ENCODE measurements at regions not wholly inside any gene's neighbourhood (a gene's known extent, or its start where the extent isn't known, plus 50 kb on each side); places are given as distances from the start of the nearest gene placed in this dataset.
"Not testable (repeated sequence)": the region's sequence is repeated elsewhere in the genome, so short reads cannot be mapped to it uniquely, and the experiment has no call there.

GRCh38 chr1:143884932-143885574, 86.7 kb downstream of the FAM72C start:
- H3K27me3 ChIP-seq (ENCODE audit: control insufficient read depth, insufficient read depth, low read length, poor library complexity, severe bottlenecking); H3K4me1 ChIP-seq (ENCODE audit: control insufficient read depth, insufficient read depth, low read length); H3K9me3 Mint-ChIP-seq; H3K4me3 ChIP-seq (ENCODE audit: low read length); H3K36me3 Mint-ChIP-seq (ENCODE audit: low read depth); H3K27me3 Mint-ChIP-seq (ENCODE audit: insufficient read depth); H3K9me3 ChIP-seq (ENCODE audit: control insufficient read depth, low read length); H3K27ac Mint-ChIP-seq; H3K9ac ChIP-seq (ENCODE audit: extremely low read depth, low read length, poor library complexity, severe bottlenecking); H3K27ac ChIP-seq (ENCODE audit: low read depth, low read length); H3K36me3 ChIP-seq (ENCODE audit: control insufficient read depth, insufficient read depth, low read length); H3K4me1 Mint-ChIP-seq: not testable (repeated sequence)
- 0% methylated on average over 17 of the region's 53 CpGs; no CpG with 5 or more reads in 1 of the 2 experiments for WGBS, 2 experiments (ENCODE audit: insufficient coverage in 1 of 2, insufficient read length in 1 of 2)
- TF ChIP-seq CTCF (conservative IDR thresholded peaks at IDR 0.05) = peak; percentile 61
- peak overlapping the region; percentile 18 for H3K4me3 Mint-ChIP-seq
- peak; percentile 76 for DNase-seq

- WGBS, 2 experiments (ENCODE audit: insufficient coverage in 1 of 2, insufficient read length in 1 of 2) = 0% methylated on average over 22 of the region's 38 CpGs; no CpG with 5 or more reads in 1 of the 2 experiments
- H3K27ac ChIP-seq (ENCODE audit: low read depth, low read length); H3K27me3 Mint-ChIP-seq (ENCODE audit: insufficient read depth); H3K9ac ChIP-seq (ENCODE audit: extremely low read depth, low read length, poor library complexity, severe bottlenecking); H3K27me3 ChIP-seq (ENCODE audit: control insufficient read depth, insufficient read depth, low read length, poor library complexity, severe bottlenecking); H3K27ac Mint-ChIP-seq; DNase-seq; H3K36me3 ChIP-seq (ENCODE audit: control insufficient read depth, insufficient read depth, low read length); H3K36me3 Mint-ChIP-seq (ENCODE audit: low read depth); H3K4me1 Mint-ChIP-seq; H3K9me3 ChIP-seq (ENCODE audit: control insufficient read depth, low read length); H3K4me1 ChIP-seq (ENCODE audit: control insufficient read depth, insufficient read depth, low read length); H3K9me3 Mint-ChIP-seq; H3K4me3 ChIP-seq (ENCODE audit: low read length): not testable (repeated sequence)
- peak overlapping the region; percentile 18 for H3K4me3 Mint-ChIP-seq
- TF ChIP-seq CTCF (conservative IDR thresholded peaks at IDR 0.05) = peak; percentile 60
These were observed 87.3 kb downstream of the FAM72C start for GRCh38 chr1:143884532-143884931.

- H3K4me3 ChIP-seq (ENCODE audit: low read length); H3K27me3 ChIP-seq (ENCODE audit: control insufficient read depth, insufficient read depth, low read length, poor library complexity, severe bottlenecking); DNase-seq; H3K9me3 ChIP-seq (ENCODE audit: control insufficient read depth, low read length); H3K4me3 Mint-ChIP-seq; H3K36me3 ChIP-seq (ENCODE audit: control insufficient read depth, insufficient read depth, low read length); H3K27ac ChIP-seq (ENCODE audit: low read depth, low read length); H3K36me3 Mint-ChIP-seq (ENCODE audit: low read depth); H3K4me1 Mint-ChIP-seq; H3K27me3 Mint-ChIP-seq (ENCODE audit: insufficient read depth); H3K9ac ChIP-seq (ENCODE audit: extremely low read depth, low read length, poor library complexity, severe bottlenecking); H3K9me3 Mint-ChIP-seq; H3K4me1 ChIP-seq (ENCODE audit: control insufficient read depth, insufficient read depth, low read length); H3K27ac Mint-ChIP-seq: not testable (repeated sequence)
- no CpG with 5 or more reads among the region's 4 CpGs for WGBS, 2 experiments (ENCODE audit: insufficient coverage in 1 of 2, insufficient read length in 1 of 2)
These were observed 91.8 kb downstream of the FAM72C start for GRCh38 chr1:143879757-143880536.
